8988T (cell line): ENCODE measurements at regions not wholly inside any gene's neighbourhood (a gene's known extent, or its start where the extent isn't known, plus 50 kb on each side); places are given as distances from the start of the nearest gene placed in this dataset.
"Not testable (repeated sequence)": the region's sequence is repeated elsewhere in the genome, so short reads cannot be mapped to it uniquely, and the experiment has no call there.

Source experiments
- DNase-seq: peaks from one replicate; pipeline ENCODE4 v3.0.0; 2011

GRCh38 chr3:106276151-106276550 is 407.3 kb upstream of the CBLB start:
- no peak for DNase-seq

- DNase-seq: no peak
Observed at GRCh38 chr3:106276755-106277612, 408.2 kb upstream of the CBLB start.

- no peak for DNase-seq
Observed at GRCh38 chr3:106277731-106278130, 408.9 kb upstream of the CBLB start.

- no peak for DNase-seq
Observed at GRCh38 chr3:106281221-106281620, 412.4 kb upstream of the CBLB start.

GRCh38 chr3:106282943-106283342 is 414.1 kb upstream of the CBLB start:
- DNase-seq: no peak

- DNase-seq: no peak
Observed at GRCh38 chr3:106288781-106289180, 420.0 kb upstream of the CBLB start.

- DNase-seq: no peak
Observed at GRCh38 chr3:106290304-106290997, 421.6 kb upstream of the CBLB start.

- no peak for DNase-seq
Observed at GRCh38 chr3:106293161-106293560, 424.3 kb upstream of the CBLB start.

GRCh38 chr3:106294121-106294520 is 425.3 kb upstream of the CBLB start:
- DNase-seq: no peak

GRCh38 chr3:106296062-106296461 is 427.2 kb upstream of the CBLB start:
- no peak for DNase-seq

GRCh38 chr3:106299300-106300098 is 430.7 kb upstream of the CBLB start:
- DNase-seq: no peak

GRCh38 chr3:106302451-106303221 is 433.8 kb upstream of the CBLB start:
- DNase-seq: no peak

- DNase-seq: no peak
Observed at GRCh38 chr3:106303766-106304165, 435.0 kb upstream of the CBLB start.

- no peak for DNase-seq
Observed at GRCh38 chr3:106305127-106305526, 436.3 kb upstream of the CBLB start.

GRCh38 chr3:106305882-106306435 is 437.1 kb upstream of the CBLB start:
- no peak for DNase-seq

GRCh38 chr3:106309274-106309673 is 440.5 kb upstream of the CBLB start:
- no peak for DNase-seq

GRCh38 chr3:106309798-106310197 is 441.0 kb upstream of the CBLB start:
- DNase-seq: not testable (repeated sequence)

- DNase-seq: no peak
Observed at GRCh38 chr3:106317141-106318055, 448.6 kb upstream of the CBLB start.

- not testable (repeated sequence) for DNase-seq
Observed at GRCh38 chr3:106321438-106321837, 452.6 kb upstream of the CBLB start.

- DNase-seq: no peak
Observed at GRCh38 chr3:106323586-106323985, 454.8 kb upstream of the CBLB start.
